Activated naive CD4-positive, alpha-beta T cell treated with anti-CD3 and anti-CD28 coated beads for 36 hours (primary cell): ENCODE measurements at regions not wholly inside any gene's neighbourhood (a gene's known extent, or its start where the extent isn't known, plus 50 kb on each side); places are given as distances from the start of the nearest gene placed in this dataset.

Experiments
- CTCF ChIA-PET: fragments of 350-600 bp; sonication (Branson Sonifier 250); formaldehyde crosslinking; loops from one replicate; lab custom pipeline; 2021; ENCODE audit warnings: antibody characterized with exemption; lab: Charles Lee
- DNase-seq: peaks from one replicate; pipeline ENCODE4 v3.0.0-alpha.2; 2020
- H3K27ac Mint-ChIP-seq: one replicate; pipeline ENCODE4 v1.8.0; 2021; ENCODE audit warnings: mild to moderate bottlenecking, mixed read lengths
- H3K27me3 Mint-ChIP-seq: one replicate; pipeline ENCODE4 v1.8.0; 2021; ENCODE audit warnings: low read depth, mixed read lengths
- H3K36me3 Mint-ChIP-seq: one replicate; pipeline ENCODE4 v1.8.0; 2021; ENCODE audit warnings: low read depth, mixed read lengths
- H3K4me1 Mint-ChIP-seq: one replicate; pipeline ENCODE4 v1.8.0; 2021; ENCODE audit warnings: low read depth, mixed read lengths
- H3K4me3 Mint-ChIP-seq: one replicate; pipeline ENCODE4 v1.8.0; 2021; ENCODE audit warnings: mild to moderate bottlenecking, moderate library complexity, mixed read lengths
- H3K9me3 Mint-ChIP-seq: one replicate; pipeline ENCODE4 v1.8.0; 2021; ENCODE audit warnings: mixed read lengths
- intact Hi-C: fragments of 100-400 bp; cut with micrococcal nuclease; formaldehyde crosslinking; loops from one replicate; pipeline ENCODE4 v1.15.1; 2023

- intact Hi-C loops: loop anchor here (2.0 kb wide), 1 partner anchor 117 kb away; no protein-coding TSS in a partner anchor
- H3K4me3 Mint-ChIP-seq: no peak overlapping the region
- no peaks in the 10 kb centered on the region for H3K27me3 Mint-ChIP-seq
- no peaks in the 10 kb centered on the region for H3K4me1 Mint-ChIP-seq
- DNase-seq: no peak
- no peak overlapping the region for H3K27ac Mint-ChIP-seq
- no peaks in the 10 kb centered on the region for H3K9me3 Mint-ChIP-seq
- CTCF ChIA-PET: interaction anchor here (1.9 to 11.1 kb wide), 2 partner anchors 11 to 168 kb away, joined by 5 to 184 read pairs; partner anchors contain the start of gene ARRDC3
- no peaks in the 10 kb centered on the region for H3K36me3 Mint-ChIP-seq
Observed at GRCh38 chr5:91217859-91218258, 165.3 kb downstream of the ARRDC3 start.

- no peaks in the 10 kb centered on the region for H3K36me3 Mint-ChIP-seq
- no peaks in the 10 kb centered on the region for H3K9me3 Mint-ChIP-seq
- no peak for DNase-seq
- no peaks in the 10 kb centered on the region for H3K4me1 Mint-ChIP-seq
- H3K27ac Mint-ChIP-seq: no peak overlapping the region
- no peak overlapping the region for H3K4me3 Mint-ChIP-seq
- H3K27me3 Mint-ChIP-seq: no peaks in the 10 kb centered on the region
- intact Hi-C loops: no loop called here
- CTCF ChIA-PET: interaction anchor here (11.1 kb wide), 1 partner anchor 172 kb away, joined by 184 read pairs; the partner anchor contains the start of gene ARRDC3
Observed at GRCh38 chr5:91214571-91214970, 168.5 kb downstream of the ARRDC3 start.
